GM19240 (cell line): ENCODE measurements at regions not wholly inside any gene's neighbourhood (a gene's known extent, or its start where the extent isn't known, plus 50 kb on each side); places are given as distances from the start of the nearest gene placed in this dataset.
"Not testable (repeated sequence)": the region's sequence is repeated elsewhere in the genome, so short reads cannot be mapped to it uniquely, and the experiment has no call there.

Experiments
- DNase-seq: peaks from one replicate; pipeline ENCODE4 v3.0.0; 2011; ENCODE audit warnings: low spot score; ENCODE audit not compliant: insufficient read length

GRCh38 chr4:128535510-128535909 lies 247.9 kb upstream of the PGRMC2 start:
- DNase-seq: not testable (repeated sequence)

DNA sequence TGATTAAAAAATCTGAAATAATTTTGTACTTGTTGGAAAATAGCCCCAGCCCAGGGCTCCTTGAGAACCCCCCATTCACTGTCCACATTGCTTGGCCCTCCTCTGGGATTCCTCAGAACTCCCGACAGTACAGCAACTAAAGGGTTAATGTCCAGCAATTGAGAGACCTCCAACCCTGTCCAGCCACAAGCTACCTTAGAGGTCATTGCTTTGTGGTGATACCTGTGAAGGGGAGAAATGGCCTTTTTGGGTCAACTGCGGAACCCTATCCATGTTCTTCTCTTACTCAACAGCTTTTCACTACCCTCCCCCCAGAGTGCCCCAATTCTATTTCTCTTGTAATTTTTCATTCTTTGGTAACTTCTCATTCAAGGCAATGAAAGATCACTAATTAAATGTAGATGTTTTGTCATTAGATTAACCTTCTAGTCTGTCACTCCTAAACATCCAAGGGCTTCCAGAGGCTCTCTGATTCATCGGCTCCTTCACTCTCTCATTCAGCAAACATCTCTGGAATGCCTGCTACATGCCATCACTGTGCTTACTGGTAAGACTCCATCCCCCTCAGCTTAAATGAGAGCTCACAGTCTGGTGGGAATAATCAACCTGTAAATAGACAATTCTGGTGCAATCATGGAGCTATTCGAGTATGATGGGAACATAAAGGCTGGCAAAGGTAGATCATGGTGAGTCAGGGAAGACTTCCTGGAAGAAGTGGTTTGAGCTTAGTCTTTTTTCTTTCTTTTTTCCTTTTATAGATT lies 241.4 kb upstream of the PGRMC2 start:
- no peak for DNase-seq

- DNase-seq: no peak
These were observed 240.4 kb upstream of the PGRMC2 start for GRCh38 chr4:128527946-128528576.

DNA sequence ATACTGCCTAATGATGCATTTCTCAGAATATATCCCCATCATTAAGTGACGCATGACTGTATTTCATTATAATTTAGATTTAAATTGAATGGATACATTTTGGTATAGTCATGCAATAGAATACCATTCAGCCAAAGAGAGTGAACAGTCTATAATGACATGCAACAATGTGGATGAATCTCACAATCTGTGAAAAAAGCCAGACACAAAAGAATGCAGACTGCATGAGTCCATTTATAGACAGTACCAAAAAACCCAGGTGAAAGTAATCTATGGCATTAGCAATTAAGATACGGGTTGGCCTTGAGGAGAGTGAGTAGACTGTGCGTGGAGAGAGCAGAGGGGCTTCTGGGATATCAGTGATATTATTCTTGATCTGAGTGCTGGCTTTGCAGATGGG lies 239.7 kb upstream of the PGRMC2 start:
- no peak for DNase-seq

DNA sequence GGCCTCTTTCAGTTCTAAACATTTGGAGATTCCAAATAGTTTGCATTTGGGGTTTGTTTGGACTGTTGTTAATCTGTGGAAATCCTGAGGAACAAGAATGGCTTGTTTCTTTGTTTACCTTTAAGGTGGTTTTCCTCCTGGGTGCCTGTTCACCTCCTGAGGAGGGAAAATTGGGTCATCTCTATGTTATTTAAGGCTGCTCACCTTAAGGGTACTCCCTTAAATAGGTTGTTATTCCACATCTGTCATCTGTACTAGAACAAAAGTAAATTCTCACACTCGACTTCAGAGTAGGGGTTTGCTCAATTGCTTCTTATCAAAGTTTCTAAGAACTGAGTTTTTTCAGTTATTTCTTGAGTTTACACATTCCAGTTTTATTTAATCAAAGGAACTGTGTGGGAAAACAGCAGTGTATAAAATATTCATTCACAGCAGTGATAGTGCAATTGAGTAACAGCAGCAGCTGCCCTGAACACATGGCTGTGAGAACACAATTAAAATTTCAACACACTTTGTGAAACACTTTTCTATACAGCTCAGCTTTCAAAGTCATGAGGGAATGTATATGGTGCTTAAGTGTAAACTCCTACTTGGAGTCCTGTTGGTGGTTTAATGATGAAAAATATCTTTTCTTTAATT lies 238.5 kb upstream of the PGRMC2 start:
- no peak for DNase-seq

- DNase-seq: no peak
These were observed 237.8 kb upstream of the PGRMC2 start for GRCh38 chr4:128525387-128525786.

- DNase-seq: no peak
These were observed 236.7 kb upstream of the PGRMC2 start for GRCh38 chr4:128524311-128524710.

DNA sequence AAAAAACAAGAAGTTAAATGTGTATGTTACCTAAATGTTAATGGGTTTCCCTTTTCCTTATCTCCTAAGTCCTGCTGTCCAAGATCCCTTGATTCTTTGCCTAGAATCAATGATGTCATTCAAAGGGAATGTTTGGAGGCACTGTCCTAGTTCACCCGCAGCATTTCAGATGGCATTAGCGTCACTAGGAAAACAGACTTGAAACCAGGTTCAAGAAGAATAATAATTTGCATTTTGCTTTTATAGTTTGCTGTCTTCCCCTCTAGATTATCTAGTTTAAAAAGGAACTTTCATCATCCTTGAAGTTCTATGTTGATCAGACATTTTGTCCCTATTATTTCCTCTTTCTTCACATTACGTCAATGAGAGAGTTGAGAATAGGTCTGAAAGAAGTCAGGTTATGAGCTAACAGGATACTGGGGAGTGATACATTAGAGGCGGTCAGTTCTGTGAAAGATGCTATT lies 234.1 kb upstream of the PGRMC2 start:
- DNase-seq: no peak

DNA sequence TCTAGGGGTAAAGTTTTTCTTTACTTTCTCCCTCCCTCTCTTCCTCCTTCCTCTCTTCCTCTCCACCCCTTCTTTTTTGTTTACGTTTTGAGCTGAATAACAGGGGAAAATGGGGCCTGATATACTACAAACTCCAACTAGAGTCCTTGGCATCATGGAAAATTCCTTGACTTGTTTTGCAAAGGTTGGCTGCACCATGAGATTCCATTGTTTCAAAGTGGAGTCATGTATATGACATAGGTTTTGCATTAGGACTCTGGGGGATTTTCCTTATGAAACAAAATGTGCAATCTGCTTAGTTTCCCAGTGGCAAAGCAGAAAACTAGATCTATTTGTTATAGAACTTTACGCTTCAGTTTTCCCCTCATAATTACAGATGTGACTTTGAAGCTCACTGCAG lies 233.5 kb upstream of the PGRMC2 start:
- no peak for DNase-seq

DNA sequence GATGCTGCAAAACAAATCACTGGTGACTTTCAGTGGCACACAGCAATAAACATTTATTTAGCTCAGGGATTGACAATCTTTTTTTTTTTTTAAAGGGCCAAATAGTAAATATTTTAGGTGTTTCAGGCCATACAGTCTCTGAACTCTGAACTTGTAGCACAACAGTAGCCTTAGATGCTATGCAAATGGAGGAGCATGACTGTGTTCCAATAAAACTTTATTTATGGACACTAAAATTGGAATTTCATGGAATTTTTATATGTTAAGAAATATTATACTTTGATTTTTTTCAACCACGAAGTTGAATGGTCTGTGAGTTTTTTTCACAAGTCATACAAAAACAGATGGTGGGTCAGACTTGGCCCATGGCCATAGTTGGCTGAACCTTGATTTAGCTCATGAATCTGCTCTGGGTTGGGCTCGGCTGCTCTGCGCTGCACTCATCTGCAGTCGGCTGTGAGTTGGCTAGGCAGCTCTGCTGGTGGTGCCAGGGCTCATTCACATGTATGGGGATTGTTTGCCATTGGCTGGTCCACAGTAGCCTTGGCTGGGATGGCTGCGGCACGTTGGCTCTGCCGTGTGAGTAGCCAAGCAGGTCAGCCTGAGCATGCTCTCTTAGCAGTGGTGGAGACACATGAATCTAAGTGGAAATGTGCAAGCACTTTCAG lies 231.7 kb upstream of the PGRMC2 start:
- no peak for DNase-seq

DNA sequence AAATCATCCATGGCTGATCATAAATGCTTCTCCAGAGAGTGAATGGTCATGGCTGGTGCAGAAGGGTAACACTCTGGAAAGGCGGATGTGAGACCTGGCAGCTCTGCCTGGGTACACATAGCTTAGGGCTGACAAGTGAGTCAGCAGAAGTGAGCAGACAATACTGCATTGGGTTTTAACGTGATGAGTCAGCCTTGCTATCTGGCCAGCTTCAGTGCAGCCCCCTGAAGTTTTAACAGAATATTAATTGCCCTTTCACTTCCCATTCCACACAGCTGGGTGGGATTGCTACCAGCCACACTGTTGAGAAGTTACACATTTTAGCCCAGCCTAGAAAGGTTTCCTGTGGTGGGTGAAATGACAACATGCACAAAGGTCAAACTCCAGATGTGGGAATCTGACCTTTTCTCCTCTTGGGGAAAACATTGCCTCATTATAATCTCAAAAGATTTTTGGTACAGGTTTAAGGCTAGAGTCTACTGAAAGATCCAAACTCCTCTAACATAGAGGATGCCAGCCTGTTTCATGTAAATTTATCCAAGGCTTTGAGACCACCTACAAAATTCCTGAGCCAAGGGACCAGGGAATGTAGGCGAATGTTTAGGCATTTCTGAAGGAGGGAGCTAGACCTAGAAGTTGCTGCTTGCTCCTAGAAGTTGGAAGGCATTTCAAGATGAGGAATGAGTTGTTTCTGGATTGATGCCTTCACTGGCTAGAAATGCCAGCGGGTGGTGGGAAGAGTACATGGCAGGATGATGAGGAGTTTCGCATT lies 230.3 kb upstream of the PGRMC2 start:
- peak; percentile 46 for DNase-seq

DNA sequence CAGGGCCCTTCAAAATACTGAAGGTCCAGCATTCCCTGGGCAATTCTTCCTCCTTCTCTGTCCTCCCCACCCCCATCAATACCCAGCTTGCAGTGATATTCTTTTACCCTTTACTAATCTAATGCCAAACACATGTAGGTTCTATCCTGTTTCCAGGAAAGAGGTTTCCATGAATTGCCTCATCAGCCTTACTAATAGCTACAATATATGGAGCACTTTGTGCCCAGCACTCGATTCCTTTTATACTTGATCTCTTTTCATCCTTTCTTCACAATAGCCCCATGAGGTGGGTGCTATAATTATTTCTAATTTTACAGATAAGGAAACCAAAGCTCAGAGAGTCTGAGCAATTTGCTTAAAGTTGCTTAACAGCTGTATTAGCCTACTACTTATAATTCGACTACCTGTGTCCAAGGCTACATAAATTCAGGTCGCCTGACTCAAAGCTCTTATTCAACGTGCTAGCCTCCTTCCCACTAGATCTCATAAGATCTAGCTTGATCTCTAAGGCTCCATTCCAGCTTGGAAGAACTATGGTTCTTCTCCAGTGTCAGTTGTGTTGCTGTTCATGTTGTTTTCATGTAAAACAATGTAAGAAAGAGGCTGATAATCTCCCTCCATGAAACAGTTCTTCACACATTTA lies 229.6 kb upstream of the PGRMC2 start:
- DNase-seq: no peak

DNA sequence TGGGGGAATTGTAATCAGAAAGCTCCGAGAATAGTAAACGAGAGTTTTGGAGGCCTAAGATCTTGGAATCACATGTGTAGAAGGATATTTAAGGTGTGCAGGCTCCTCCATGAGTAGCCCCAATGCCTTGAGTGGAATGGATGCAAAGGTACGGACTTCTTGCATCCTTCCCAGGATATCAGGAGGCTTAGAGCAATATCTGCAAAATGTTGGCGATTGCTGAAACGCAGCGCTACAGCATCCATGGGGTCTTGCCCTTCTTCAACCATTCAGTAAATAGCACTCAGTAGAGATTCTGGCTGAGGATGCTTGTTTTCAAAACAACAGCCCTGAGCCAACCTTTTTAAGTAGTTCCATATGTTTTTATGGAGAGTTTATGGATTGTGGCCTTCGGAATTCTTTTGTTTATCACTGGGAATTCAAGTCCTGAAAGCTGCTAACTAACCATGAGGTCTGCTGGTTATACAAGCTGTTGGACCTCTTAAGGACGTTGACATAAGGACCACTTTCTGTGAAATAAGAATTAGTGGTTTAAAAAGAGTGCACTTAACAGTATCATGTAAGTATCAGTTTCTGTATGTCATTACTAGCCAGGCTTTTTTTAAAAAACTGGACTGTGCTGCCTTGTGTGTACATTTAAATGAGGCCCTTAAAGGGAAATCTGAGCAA lies 228.8 kb upstream of the PGRMC2 start:
- no peak for DNase-seq

GRCh38 chr4:128513664-128514484 lies 226.3 kb upstream of the PGRMC2 start:
- DNase-seq: no peak

GRCh38 chr4:128512767-128513322 lies 225.2 kb upstream of the PGRMC2 start:
- DNase-seq: no peak

GRCh38 chr4:128512161-128512560 lies 224.5 kb upstream of the PGRMC2 start:
- no peak for DNase-seq

DNA sequence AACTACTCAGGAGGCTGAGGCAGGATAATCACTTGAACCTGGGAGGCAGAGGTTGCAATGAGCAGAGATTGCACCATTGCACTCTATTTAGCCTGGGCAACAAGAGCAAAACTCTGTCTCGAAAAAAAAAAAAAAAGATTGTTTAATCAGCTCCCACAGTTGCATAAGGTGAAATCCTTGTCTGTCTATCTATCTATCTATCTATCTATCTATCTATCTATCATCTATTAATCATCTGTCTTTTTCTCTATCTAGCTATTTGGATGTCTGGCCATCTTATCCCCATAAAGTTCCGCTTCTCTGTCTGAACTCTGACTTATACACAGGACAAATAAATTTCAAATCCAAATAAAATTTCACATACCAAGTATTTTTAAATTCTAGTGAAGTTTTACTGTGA lies 223.2 kb upstream of the PGRMC2 start:
- DNase-seq: no peak

DNA sequence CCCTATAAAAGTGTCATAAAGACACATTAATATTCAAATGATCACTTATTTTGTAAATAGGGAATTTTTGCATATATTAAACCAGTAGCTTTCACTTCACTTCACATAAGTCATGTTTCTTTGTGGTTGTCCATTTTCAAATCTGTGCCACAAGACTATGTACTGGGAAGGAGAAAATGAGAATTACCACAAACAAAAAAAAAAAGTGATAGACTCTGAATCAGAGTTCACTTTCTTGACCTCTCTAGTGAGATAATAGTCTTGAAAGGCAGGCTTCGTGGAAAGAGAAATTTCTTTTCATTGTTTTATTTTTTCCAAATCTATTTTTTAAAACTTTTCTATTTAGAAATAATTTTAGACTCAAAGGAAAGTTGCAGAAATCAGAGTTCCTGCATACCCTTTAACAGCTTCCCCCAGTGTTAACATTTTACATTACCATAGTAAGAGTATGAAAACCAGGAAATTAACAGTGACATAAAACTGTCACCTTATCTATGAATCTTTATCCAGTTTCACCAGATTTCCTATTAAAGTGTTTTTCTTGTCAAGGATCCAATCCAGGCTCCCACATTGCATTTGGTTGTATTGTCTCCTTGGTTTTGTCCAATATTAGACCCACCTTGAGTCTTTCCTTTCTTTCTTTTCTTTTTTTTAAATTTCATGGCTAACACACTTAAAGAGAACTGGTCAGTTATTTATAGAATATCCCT lies 215.4 kb upstream of the PGRMC2 start:
- DNase-seq: no peak
